ENCODE measurements at regions not wholly inside any gene's neighbourhood (a gene's known extent, or its start where the extent isn't known, plus 50 kb on each side); places are given as distances from the start of the nearest gene placed in this dataset.
A peak's percentile ranks its signal among the peaks of the same experiment; 100 is the strongest.
"Not testable (repeated sequence)": the region's sequence is repeated elsewhere in the genome, so short reads cannot be mapped to it uniquely, and the experiment has no call there.

- no peak for FAIRE-seq
Measured at GRCh38 chr4:9608300-9608699, 164.1 kb downstream of the DEFB131A start.

- FAIRE-seq: not testable (repeated sequence)
Measured at GRCh38 chr4:9610321-9610720, 166.1 kb downstream of the DEFB131A start.

- no peak for FAIRE-seq
Measured at GRCh38 chr4:9611101-9611500, 166.9 kb downstream of the DEFB131A start.

- FAIRE-seq: not testable (repeated sequence)
Measured at GRCh38 chr4:9636411-9636810, 145.0 kb upstream of the DRD5 start.

GRCh38 chr4:9659678-9660077 is 121.8 kb upstream of the DRD5 start:
- FAIRE-seq: peak; percentile 54

- FAIRE-seq: not testable (repeated sequence)
Measured at GRCh38 chr4:9660955-9661354, 120.5 kb upstream of the DRD5 start.

- FAIRE-seq: not testable (repeated sequence)
Measured at GRCh38 chr4:9670725-9671124, 110.7 kb upstream of the DRD5 start.

- not testable (repeated sequence) for FAIRE-seq
Measured at GRCh38 chr4:9677357-9677756, 104.1 kb upstream of the DRD5 start.

- no peak for FAIRE-seq
Measured at GRCh38 chr4:9679704-9680478, 101.5 kb upstream of the DRD5 start.

- not testable (repeated sequence) for FAIRE-seq
Measured at GRCh38 chr4:9683174-9683573, 98.3 kb upstream of the DRD5 start.

GRCh38 chr4:9685016-9685415 is 96.4 kb upstream of the DRD5 start:
- FAIRE-seq: not testable (repeated sequence)

- no peak for FAIRE-seq
Measured at GRCh38 chr4:9685692-9686091, 95.7 kb upstream of the DRD5 start.

GRCh38 chr4:9690636-9691237 is 90.7 kb upstream of the DRD5 start:
- FAIRE-seq: not testable (repeated sequence)

- peak; percentile 80 for FAIRE-seq
Measured at GRCh38 chr4:9691238-9692065, 90.0 kb upstream of the DRD5 start.

GRCh38 chr4:9692791-9693491 is 88.5 kb upstream of the DRD5 start:
- not testable (repeated sequence) for FAIRE-seq

- FAIRE-seq: not testable (repeated sequence)
Measured at GRCh38 chr4:9694403-9694802, 87.0 kb upstream of the DRD5 start.

- FAIRE-seq: not testable (repeated sequence)
Measured at GRCh38 chr4:9695994-9696393, 85.4 kb upstream of the DRD5 start.

GRCh38 chr4:9696561-9696960 is 84.9 kb upstream of the DRD5 start:
- FAIRE-seq: not testable (repeated sequence)

- FAIRE-seq: not testable (repeated sequence)
Measured at GRCh38 chr4:9702019-9702418, 79.4 kb upstream of the DRD5 start.

- FAIRE-seq: not testable (repeated sequence)
Measured at GRCh38 chr4:9702696-9703095, 78.7 kb upstream of the DRD5 start.

GRCh38 chr4:9703391-9703790 is 78.0 kb upstream of the DRD5 start:
- FAIRE-seq: no peak

GRCh38 chr4:9704126-9704525 is 77.3 kb upstream of the DRD5 start:
- not testable (repeated sequence) for FAIRE-seq
